Tibial artery (tissue), 4 donors: ENCODE measurements at regions not wholly inside any gene's neighbourhood (a gene's known extent, or its start where the extent isn't known, plus 50 kb on each side); places are given as distances from the start of the nearest gene placed in this dataset.

Experiments
- DNase-seq, 2 donors: peaks; one replicate each; pipeline ENCODE4 v3.0.0-alpha.2; 2019
- H3K27ac ChIP-seq, 2 donors: fragments of 200-600 bp; sonication (generic) in 1 of 2; 1 replicate in 1 of 2; 2 replicates in 1 of 2; pipeline ENCODE4 v1.5.1; 2018 to 2019; ENCODE audit warnings: mild to moderate bottlenecking in 1 of 2
- H3K27me3 ChIP-seq, 2 donors: fragments of 200-600 bp; sonication (generic) in 1 of 2; one replicate each; pipeline versions ENCODE4 v1.5.1 to v1.6.0; 2016 to 2019
- H3K36me3 ChIP-seq, 3 donors: fragments of 200-600 bp; sonication (generic) in 2 of 3; one replicate each; pipeline ENCODE4 v1.5.1; 2016 to 2019; ENCODE audit warnings: mild to moderate bottlenecking in 2 of 3
- H3K4me1 ChIP-seq, 4 donors: fragments of 200-600 bp; sonication (generic) in 2 of 4; 1 replicate in 3 of 4; 2 replicates in 1 of 4; pipeline ENCODE4 v1.5.1; 2016 to 2019
- H3K4me3 ChIP-seq, 2 donors: fragments of 200-600 bp; sonication (generic) in 1 of 2; 1 replicate in 1 of 2; 2 replicates in 1 of 2; pipeline ENCODE4 v1.5.1; 2018 to 2019; ENCODE audit warnings: mild to moderate bottlenecking in 2 of 2
- H3K9me3 ChIP-seq, 3 donors: fragments of 200-600 bp; sonication (generic) in 1 of 3; one replicate each; pipeline ENCODE4 v1.5.1; 2016 to 2019
- intact Hi-C: fragments of 100-400 bp; cut with DNase I; formaldehyde crosslinking; loops from one replicate; pipeline ENCODE4 v1.15.0; 2023; ENCODE audit warnings: low total_unique reads
- TF ChIP-seq, protein P1 (sequence below), 2 experiments: fragments of 200-600 bp in 1 of 2; fragments of 450-650 bp in 1 of 2; IDR thresholded peaks; one replicate each; pipeline ENCODE4 v1.5.1; 2017 to 2019; ENCODE audit warnings: antibody characterized with exemption in 2 of 2, mild to moderate bottlenecking in 1 of 2, moderate library complexity in 1 of 2

- H3K27ac ChIP-seq: no peak overlapping the region
- H3K27me3 ChIP-seq: no peaks in the 10 kb centered on the region
- TF ChIP-seq, protein P1, sequence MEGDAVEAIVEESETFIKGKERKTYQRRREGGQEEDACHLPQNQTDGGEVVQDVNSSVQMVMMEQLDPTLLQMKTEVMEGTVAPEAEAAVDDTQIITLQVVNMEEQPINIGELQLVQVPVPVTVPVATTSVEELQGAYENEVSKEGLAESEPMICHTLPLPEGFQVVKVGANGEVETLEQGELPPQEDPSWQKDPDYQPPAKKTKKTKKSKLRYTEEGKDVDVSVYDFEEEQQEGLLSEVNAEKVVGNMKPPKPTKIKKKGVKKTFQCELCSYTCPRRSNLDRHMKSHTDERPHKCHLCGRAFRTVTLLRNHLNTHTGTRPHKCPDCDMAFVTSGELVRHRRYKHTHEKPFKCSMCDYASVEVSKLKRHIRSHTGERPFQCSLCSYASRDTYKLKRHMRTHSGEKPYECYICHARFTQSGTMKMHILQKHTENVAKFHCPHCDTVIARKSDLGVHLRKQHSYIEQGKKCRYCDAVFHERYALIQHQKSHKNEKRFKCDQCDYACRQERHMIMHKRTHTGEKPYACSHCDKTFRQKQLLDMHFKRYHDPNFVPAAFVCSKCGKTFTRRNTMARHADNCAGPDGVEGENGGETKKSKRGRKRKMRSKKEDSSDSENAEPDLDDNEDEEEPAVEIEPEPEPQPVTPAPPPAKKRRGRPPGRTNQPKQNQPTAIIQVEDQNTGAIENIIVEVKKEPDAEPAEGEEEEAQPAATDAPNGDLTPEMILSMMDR (IDR thresholded peaks at IDR 0.05): no peak
- peaks cover 0 to 32% (median 18%) of the 10 kb centered on the region in 4 donors for H3K4me1 ChIP-seq
- no peaks in the 10 kb centered on the region for H3K36me3 ChIP-seq
- no peak overlapping the region for H3K4me3 ChIP-seq
- intact Hi-C loops: no loop called here
- no peaks in the 10 kb centered on the region for H3K9me3 ChIP-seq
- DNase-seq: no peak
These were observed 157.1 kb upstream of the DPH6 start for GRCh38 chr15:35702946-35703495.

DNA sequence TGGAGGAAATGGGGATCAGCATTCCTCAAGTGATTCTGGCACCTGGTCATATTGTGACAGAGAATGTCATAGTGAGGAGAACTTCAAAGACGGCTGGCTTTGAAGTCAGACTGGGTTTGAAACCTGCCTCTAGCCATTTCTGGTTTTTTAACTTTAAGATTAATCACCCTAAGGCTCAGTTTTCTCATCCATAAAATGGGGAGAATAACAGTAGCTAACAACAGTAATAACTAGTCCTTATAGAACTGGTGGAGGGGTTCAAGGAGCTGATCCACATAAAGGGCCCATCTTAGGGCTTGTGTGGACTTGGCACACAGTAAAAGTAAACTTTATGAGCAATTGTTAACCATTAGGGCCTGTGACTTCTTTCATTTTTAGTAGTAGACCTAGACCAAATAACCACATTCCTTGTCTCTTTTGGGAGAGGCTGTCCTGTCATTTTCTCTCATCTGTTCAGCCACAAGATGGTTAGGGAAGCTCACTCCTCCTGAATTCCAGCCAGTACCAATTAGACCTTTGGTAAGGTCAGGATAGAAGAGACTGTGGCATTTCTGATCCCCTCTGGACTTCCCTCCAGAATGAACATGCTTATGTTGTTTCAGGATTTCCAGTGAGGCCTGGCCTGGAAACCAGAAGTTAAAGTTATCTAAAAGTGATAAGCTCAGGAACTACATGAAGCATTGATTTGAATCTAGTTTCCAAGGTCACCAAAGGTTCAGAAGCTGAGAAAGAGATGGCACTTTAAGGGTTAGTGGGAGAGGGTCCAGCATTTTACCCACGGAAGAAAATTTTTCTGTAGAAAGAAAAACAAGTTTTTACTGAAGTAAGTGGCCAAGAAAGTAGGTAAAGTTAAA lies 159.3 kb upstream of the DPH6 start:
- Histone ChIP-seq H3K4me3 (no peak overlapping the region), H3K9me3 (no peaks in the 10 kb centered on the region), H3K4me1 (peaks cover 0 to 27% (median 13%) of the 10 kb centered on the region in 4 donors), H3K27ac (peak overlapping the region; percentile 2 to 42), H3K36me3 (no peaks in the 10 kb centered on the region), H3K27me3 (no peaks in the 10 kb centered on the region)
- DNase-seq: no peak
- TF ChIP-seq, protein P1 (IDR thresholded peaks at IDR 0.05): no peak
- intact Hi-C loops: no loop called here

DNA sequence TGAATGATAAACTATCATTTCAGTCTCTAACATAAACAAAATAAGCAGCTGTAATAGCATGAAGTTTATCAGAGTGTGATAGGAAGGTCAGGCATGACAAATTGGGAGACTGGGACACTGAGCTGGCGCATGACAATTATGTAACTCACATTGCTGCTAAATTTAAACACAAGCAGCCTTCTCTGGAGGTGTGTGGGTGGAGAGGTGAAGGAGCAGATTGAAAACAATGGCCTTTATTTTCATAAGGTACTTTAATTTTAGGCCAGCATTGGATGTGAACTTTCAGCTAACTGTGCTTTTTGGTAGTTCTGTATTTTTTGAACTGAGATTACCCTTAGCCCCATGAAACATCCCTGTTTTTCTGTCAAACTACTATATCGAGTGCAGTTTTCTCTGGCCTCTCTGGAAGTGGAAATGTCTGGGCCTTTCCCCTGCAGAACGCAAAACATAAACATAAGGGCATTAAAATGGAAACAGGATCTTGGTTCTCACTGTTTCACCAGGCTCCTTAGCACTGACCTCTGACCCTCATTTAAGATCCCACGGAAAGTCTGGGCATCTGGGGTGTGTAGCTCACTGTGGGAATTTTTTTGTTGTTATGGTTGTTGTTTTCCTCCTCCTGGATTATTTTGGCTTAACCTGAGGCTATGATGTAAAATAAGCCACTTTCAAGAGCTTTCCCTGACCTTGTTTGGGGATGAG lies 160.1 kb upstream of the DPH6 start:
- intact Hi-C loops: no loop called here

GRCh38 chr15:35712956-35713355 lies 167.0 kb upstream of the DPH6 start:
- intact Hi-C loops: no loop called here
- Histone ChIP-seq H3K36me3 (no peaks in the 10 kb centered on the region), H3K4me1 (no peaks in the 10 kb centered on the region), H3K27me3 (no peaks in the 10 kb centered on the region), H3K9me3 (no peaks in the 10 kb centered on the region), H3K27ac (no peak overlapping the region), H3K4me3 (no peak overlapping the region)
- DNase-seq: no peak
- TF ChIP-seq, protein P1 (IDR thresholded peaks at IDR 0.05): no peak

More for the DNA sequence above, 160.1 kb upstream of the DPH6 start:
- peak overlapping the region; percentile 2 to 42 for H3K27ac ChIP-seq
- no peak for DNase-seq
- peaks cover 0 to 27% (median 13%) of the 10 kb centered on the region in 4 donors for H3K4me1 ChIP-seq
- TF ChIP-seq, protein P1 (IDR thresholded peaks at IDR 0.05): no peak
- no peak overlapping the region for H3K4me3 ChIP-seq
- H3K9me3 ChIP-seq: no peaks in the 10 kb centered on the region
- H3K36me3 ChIP-seq: no peaks in the 10 kb centered on the region
- H3K27me3 ChIP-seq: no peaks in the 10 kb centered on the region

- Histone ChIP-seq H3K9me3 (no peaks in the 10 kb centered on the region), H3K27ac (no peak overlapping the region), H3K27me3 (no peaks in the 10 kb centered on the region), H3K36me3 (no peaks in the 10 kb centered on the region), H3K4me1 (no peaks in the 10 kb centered on the region), H3K4me3 (no peak overlapping the region)
- intact Hi-C loops: no loop called here
- TF ChIP-seq, protein P1 (IDR thresholded peaks at IDR 0.05): no peak
- DNase-seq: no peak
These were observed 167.8 kb upstream of the DPH6 start for GRCh38 chr15:35713733-35714132.
